H1 (cell line): ENCODE measurements at regions not wholly inside any gene's neighbourhood (a gene's known extent, or its start where the extent isn't known, plus 50 kb on each side); places are given as distances from the start of the nearest gene placed in this dataset.

Source experiments
- TF ChIP-seq, protein P1 (sequence below), 3 experiments: IDR thresholded peaks; 1 replicate in 2 of 3; 2 replicates in 1 of 3; pipeline versions ENCODE4 v1.5.1 to v1.6.1; 2011; ENCODE audit warnings: low read length in 3 of 3, mild to moderate bottlenecking in 3 of 3, inconsistent platforms in 2 of 3, low read depth in 1 of 3, moderate library complexity in 1 of 3; ENCODE audit not compliant: insufficient read depth in 1 of 3; ENCODE audit errors: control extremely low read depth in 1 of 3

DNA sequence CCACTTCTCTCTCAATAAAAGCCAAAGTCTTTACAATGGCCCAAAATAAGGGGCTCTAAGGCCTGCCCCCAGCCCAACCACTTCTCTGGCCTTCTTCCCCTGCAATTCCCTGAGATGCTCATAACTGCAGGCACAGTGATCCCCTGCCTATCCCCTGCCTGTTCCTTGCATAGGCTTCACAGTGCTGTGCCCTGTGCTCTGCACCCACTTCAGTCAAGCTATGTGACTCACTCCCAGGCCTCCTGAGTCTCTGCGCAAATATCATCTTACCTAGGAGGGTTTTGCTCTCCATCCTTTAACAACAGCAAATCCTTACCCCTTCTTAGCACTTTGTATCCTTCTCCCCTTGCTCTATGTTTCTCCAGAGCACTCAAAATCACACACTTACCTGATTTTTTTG is 242.2 kb downstream of the MSRB3 start (continued):
- TF ChIP-seq, protein P1, sequence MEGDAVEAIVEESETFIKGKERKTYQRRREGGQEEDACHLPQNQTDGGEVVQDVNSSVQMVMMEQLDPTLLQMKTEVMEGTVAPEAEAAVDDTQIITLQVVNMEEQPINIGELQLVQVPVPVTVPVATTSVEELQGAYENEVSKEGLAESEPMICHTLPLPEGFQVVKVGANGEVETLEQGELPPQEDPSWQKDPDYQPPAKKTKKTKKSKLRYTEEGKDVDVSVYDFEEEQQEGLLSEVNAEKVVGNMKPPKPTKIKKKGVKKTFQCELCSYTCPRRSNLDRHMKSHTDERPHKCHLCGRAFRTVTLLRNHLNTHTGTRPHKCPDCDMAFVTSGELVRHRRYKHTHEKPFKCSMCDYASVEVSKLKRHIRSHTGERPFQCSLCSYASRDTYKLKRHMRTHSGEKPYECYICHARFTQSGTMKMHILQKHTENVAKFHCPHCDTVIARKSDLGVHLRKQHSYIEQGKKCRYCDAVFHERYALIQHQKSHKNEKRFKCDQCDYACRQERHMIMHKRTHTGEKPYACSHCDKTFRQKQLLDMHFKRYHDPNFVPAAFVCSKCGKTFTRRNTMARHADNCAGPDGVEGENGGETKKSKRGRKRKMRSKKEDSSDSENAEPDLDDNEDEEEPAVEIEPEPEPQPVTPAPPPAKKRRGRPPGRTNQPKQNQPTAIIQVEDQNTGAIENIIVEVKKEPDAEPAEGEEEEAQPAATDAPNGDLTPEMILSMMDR (IDR thresholded peaks at IDR 0.05; ENCODE audit: control extremely low read depth in 1 of 3, insufficient read depth in 1 of 3, low read depth in 1 of 3, low read length in 3 of 3) = no peak
